NCI-H748 (cell line): ENCODE measurements at regions not wholly inside any gene's neighbourhood (a gene's known extent, or its start where the extent isn't known, plus 50 kb on each side); places are given as distances from the start of the nearest gene placed in this dataset.
A peak's percentile ranks its signal among the peaks of the same experiment; 100 is the strongest.

Source experiments
- DNase-seq: peaks from one replicate; lab custom pipeline; 2025; ENCODE audit not compliant: unreplicated experiment; lab: John Stamatoyannopoulos, UW

GRCh38 chr2:7452110-7452876, 535.1 kb downstream of the RNF144A start:
- no peak for DNase-seq

DNA sequence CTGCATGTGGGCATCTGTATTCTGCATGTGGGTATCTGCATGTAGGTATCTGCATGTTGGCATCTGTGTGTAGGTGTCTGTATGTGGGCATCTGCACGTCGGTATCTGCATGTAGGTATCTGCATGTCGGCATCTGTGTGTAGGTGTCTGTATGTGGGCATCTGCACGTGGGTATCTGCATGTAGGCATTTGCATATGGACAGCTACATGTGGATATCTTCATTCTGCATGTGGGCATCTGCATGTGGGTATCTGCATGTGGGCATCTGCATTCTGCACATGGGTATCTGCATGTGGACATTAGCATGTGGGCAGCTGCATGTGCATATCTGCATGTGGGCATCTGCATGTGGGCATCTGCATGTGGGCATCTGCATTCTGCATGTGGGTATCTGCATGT, 537.4 kb downstream of the RNF144A start:
- DNase-seq = no peak

GRCh38 chr2:7456762-7457161, 539.5 kb downstream of the RNF144A start:
- no peak for DNase-seq

DNA sequence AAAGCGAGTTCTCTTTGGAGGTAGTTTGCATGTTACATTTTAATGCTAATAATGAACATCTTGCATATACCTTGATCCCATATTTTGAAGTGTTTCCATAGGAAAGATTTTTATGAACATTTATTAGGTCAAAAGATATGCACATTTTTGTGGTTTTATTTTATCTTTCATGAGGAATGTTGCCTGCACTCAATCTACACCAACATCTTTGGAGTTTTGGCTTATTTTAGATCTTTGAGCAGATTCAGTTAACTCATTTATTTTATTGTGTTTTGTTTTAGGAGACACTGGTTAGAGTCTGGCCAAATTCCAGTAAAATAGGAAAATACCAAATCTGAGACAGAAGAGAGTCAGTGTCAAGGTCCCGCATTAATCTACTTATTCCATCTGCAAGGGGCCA, 540.9 kb downstream of the RNF144A start:
- DNase-seq = no peak

DNA sequence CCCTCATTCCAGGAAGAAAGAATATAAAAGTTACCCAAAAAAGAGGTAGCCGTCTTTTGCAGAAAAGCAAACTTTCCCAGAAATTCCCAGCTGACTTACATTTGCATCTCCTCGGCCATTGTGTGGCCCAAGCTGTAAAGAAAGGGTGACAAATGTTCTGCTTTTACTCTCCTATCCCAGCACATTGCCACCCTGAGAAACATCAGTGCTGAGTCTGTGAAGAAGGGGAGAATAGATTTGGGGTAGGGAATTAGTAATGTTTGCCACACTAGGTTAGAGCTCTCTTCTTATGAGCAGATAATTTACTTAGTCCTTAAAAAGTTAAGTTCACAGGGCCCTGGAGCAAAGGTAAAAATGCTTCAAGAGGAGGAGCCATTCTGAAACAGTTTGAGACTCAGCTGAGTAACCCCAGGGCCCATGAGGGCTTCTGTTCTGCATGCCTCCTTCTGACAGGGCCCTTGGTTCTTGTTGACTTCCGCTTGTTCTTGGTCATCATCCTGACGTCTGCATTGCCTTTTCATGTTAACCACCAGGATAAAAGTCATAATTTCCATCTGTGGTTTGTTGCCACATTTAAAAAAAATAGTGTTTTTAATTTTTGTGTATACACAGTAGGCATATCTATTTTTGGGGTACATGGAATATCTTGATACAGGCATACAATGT, 550.7 kb downstream of the RNF144A start:
- DNase-seq = no peak

- no peak for DNase-seq
Measured at GRCh38 chr2:7468448-7468828, 551.2 kb downstream of the RNF144A start.

DNA sequence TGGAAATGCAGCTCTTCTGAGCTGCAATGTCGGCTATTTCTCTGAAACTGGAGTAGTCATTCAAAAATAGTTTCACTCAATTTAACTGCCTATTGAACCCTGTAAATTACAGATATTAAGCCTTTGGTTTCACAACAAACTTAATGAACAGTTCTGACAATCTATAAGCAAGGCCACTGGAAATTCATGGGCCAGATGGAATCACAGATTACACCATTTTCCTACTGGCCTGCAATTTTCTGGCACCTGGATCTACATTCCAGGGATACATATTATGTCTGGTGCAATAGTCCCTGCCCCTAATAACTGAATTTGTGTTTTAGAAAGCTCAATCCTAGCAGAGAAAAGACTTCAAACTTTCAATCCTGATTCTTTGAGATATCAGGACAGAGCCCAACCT, 551.7 kb downstream of the RNF144A start:
- DNase-seq = no peak

DNA sequence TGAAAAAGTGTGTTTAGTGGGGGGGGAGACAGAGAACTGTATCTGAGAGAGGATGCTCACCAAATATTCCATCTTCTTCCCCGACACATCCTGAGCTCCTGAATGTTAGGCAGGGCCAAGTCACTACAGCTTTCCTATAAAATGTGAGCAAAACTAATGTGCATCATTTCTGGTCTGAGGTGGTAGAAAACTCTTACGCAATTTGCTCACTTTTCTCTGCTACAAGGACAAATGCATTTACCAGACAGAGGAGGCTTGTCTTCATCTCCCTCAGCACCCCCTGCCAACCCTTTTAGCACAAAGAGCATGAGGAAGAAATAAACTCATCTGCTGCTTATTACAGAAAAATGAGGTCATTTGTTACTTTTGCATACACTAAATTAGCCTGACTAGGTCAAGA, 554.0 kb downstream of the RNF144A start:
- no peak for DNase-seq

- no peak for DNase-seq
Measured at GRCh38 chr2:7472465-7472864, 555.3 kb downstream of the RNF144A start.

DNA sequence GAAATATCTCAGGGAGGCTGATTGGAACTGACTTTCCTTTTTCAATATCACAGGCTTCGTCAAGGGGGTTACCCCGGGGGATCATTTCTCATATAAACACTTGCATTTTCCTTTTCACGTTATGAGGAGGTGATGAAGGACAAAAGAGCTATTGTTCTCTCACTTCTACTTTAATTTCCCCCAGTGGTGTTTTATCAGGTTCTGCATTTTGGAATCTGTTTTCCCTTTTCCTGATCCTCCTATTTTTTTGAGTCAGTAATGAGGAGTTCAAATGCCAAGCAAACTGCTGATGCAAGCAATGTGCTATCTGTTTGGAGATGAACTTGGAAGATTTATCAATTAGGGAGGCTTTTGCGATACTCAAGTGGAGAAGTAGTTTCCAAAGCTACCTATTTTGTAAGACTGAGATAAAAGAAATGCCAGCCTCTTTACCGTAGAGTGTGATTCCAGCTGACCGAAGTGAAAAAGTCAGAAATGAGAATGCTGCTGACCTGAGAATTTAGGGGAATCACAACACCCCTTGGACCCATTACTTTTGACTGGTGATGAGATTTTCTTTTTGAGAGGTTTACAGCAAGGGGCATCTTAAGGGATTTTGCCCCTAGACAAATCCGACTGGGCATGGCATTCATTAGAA, 556.0 kb downstream of the RNF144A start:
- no peak for DNase-seq

- DNase-seq = no peak
Measured at GRCh38 chr2:7476371-7476770, 559.2 kb downstream of the RNF144A start.

DNA sequence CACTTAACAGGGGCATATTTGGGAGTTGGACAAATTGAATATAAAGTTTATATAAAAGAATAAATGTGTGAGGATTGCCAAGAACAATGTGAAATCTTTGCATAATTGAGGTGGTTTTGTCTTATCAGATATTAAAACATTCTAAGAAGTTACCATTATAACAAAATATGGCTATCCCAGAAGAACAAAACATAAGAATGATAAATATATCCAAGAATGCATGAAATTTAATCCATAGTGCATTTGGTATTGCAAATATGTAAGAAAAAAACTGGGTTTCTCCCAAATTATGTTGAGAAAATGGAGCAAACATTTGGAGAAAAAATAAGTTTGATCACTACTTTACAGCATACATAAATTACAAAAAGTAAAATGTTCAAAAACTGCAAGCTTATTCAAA, 562.4 kb downstream of the RNF144A start:
- no peak for DNase-seq

DNA sequence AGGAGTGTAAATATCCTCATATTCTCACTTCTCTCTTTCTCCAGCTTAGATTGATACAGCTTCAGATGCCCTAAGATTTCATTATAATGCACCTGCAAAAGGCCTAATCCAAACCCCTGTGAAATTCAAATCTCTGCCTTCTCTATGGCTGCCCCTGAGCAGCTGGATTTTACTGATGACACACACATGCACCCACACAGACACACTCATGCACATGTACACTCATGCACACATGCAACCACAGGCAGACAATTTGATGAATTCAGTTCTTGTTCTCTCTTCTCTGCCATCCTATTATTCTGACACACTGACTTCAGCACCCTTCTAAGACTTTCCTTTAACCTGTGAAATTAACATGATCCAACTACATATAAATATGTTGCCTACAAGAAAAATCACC, 563.2 kb downstream of the RNF144A start:
- DNase-seq = no peak

DNA sequence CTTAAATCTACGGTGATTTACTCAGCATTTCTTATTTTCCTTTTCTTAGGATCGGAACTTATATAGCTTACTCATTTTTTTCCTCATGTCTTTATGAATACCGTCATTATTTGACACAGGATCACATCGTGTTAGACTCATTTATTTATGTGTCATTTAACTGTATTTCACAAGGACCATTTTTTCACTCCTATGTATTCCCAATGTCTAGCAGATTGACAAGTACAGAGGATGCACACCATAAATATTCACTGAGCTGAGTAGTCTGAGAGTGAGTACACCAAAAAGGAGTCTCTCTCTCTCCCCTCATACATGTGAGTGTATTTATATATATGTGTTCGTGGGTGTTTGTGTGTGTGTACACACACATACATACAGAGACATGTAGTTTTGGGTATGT, 573.5 kb downstream of the RNF144A start:
- no peak for DNase-seq

GRCh38 chr2:7492719-7493118, 575.5 kb downstream of the RNF144A start:
- no peak for DNase-seq

DNA sequence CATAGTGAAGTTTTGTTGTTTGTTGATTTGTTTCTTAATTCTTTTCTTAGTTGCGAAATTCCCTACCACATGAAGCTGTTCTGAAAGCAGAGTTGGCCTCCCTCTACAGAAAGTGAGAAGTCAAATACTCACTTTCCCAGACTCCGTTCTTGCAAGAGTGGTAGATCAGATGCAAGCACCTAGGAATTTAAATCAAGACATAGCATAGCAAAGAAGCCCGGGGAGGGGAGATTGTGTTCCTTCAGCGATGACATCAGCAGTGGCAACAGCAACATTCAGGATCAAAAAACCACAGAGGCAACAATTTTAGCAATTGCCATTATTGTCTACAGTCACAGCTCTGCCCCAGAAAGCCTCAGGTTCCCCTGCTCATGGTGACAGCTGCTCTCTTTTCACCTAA, 580.0 kb downstream of the RNF144A start:
- no peak for DNase-seq

GRCh38 chr2:7499018-7499417, 581.8 kb downstream of the RNF144A start:
- DNase-seq = no peak

DNA sequence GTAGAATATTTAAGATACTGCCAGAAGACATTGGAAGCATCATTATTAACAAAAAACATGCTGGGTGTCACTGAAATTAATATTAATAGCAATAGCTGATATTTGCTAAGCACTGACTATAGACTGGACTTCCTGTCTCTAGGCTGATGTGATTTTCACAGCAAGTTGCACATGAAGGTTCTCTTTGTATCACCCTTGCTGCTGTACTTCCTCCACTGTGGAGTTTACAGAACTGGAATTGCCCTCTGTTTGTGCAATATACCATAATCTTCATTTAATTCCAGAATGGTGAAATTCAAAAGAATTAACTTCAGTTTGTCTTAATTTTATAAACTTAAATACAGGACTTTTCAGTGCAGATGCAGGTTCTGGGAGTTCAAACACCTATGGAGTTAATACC, 585.1 kb downstream of the RNF144A start:
- DNase-seq = no peak

DNA sequence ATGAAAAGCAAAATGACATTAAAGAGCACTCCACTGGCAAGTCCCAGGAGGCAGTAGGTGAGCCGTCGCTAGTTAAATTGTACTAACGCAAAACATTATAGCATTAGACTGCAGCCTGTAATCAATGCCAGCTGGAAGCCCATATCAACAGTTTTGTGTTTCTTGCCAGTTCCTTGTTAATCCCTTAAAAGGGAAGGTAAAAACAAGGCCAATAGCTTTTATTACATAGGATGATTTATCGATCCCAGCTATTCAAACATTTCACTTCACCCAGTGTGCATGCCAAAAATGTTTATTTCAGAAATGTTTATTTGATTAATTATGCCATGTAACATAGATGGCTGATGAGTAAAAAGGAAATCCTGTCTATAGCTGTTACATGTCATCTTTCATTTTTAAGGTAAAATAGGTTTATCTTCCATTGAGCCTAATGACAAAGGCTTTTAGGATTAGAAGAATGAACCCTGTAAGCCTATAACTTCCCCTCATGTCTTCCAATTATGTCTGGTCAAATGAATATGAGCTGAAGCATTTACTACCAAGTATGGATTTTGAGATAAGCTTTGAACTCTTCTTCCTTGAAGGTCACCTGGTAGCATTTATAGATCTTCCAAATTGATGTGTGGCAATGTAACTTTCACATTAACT, 591.2 kb downstream of the RNF144A start:
- peak; percentile 80 for DNase-seq

DNA sequence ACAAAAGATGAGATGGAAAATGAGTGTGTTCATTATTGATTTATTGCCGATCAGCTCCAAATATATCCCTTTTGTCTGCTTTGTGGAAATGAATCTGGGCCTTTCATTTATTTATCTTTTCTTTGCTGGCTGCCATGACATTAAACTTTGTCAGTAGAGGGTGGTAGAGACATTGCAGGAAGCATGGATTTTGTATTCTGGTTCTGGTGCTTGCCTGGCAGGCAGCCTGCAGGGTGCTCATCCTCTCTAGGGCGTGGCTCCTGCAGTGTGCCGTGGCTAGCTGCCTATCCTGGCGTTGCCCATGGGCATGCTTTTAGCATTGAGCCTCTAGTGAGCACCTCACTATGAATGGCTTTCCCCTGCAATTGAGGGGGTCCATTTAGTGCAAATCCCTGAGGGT, 593.1 kb downstream of the RNF144A start:
- DNase-seq = peak; percentile 54

DNA sequence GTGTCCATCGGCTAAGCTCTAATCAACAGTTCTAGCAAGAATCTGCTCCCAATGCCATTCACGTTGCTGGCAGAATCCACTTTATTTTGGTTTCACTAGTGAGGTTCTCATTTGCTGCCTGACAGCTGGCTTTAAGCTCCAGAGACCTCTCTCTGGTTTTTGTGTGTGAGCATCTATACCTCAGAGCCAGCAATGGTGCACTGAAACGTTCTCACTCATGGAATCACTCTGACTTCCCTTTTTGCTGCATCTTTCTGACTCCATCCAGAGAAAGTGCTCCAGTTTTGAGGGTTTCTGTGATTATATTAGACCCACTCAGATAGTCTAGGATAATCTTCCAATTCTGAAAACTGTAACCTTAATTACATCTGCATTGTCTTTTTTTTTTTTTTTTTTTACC, 596.6 kb downstream of the RNF144A start:
- DNase-seq = no peak

DNA sequence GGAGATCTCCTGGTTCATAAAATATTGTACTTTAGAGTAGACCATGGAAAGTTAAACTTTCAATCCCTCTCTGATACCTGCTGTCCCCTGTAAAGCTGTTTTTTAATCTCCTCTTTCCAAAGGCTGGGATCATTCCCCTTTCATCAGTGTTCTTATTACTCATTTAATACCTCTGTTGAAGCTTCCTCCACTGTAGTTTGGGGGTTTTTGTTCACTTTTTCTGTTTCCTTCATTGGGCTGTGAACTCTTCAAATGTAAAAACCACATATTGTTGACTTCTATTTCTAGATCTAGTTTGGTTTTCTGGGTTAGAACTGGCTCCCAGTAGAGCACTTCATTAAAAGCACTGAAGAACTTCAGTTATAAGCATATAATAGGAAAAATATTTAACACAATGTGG, 598.1 kb downstream of the RNF144A start:
- no peak for DNase-seq
